NCI-H1105 (cell line): ENCODE measurements at regions not wholly inside any gene's neighbourhood (a gene's known extent, or its start where the extent isn't known, plus 50 kb on each side); places are given as distances from the start of the nearest gene placed in this dataset.

Source experiments
- DNase-seq: peaks from one replicate; lab custom pipeline; 2025; lab: John Stamatoyannopoulos, UW

- no peak for DNase-seq
These were observed 356.2 kb downstream of the CHSY3 start for GRCh38 chr5:130260481-130260880.

- DNase-seq: no peak
These were observed 347.7 kb downstream of the CHSY3 start for GRCh38 chr5:130251931-130252330.

GRCh38 chr5:130243641-130244040 is 339.4 kb downstream of the CHSY3 start:
- no peak for DNase-seq

GRCh38 chr5:130237721-130238120 is 333.5 kb downstream of the CHSY3 start:
- DNase-seq: no peak
